Lung (tissue), 11 donors: ENCODE measurements at regions not wholly inside any gene's neighbourhood (a gene's known extent, or its start where the extent isn't known, plus 50 kb on each side); places are given as distances from the start of the nearest gene placed in this dataset.

Experiments used
- ATAC-seq: fragments of 200-7000 bp; cut with Tn5 transposase; one replicate; pipeline ENCODE4 v1.9.1; 2020; ENCODE audit warnings: moderate number of reproducible peaks; ENCODE audit not compliant: insufficient read depth, low FRiP score
- DNase-seq, 3 donors: peaks; one replicate each; pipeline ENCODE4 v3.0.0-alpha.2; 2013 to 2017
- H3K27ac ChIP-seq, 2 donors: one replicate each; pipeline ENCODE4 v1.5.1; 2013; ENCODE audit warnings: mild to moderate bottlenecking in 2 of 2, moderate library complexity in 2 of 2, control low read depth in 1 of 2, inconsistent platforms in 1 of 2, low read depth in 1 of 2, low read length in 1 of 2
- H3K27me3 ChIP-seq, 3 donors: one replicate each; pipeline ENCODE4 v1.5.1; 2013; ENCODE audit warnings: low read length in 2 of 3; ENCODE audit not compliant: control insufficient read depth in 3 of 3, insufficient read depth in 3 of 3
- H3K36me3 ChIP-seq, 4 donors: one replicate each; pipeline ENCODE4 v1.5.1; 2013; ENCODE audit warnings: low read length in 4 of 4, mild to moderate bottlenecking in 1 of 4, moderate library complexity in 1 of 4; ENCODE audit not compliant: control insufficient read depth in 4 of 4, insufficient read depth in 4 of 4
- H3K4me1 ChIP-seq, 5 donors: one replicate each; pipeline ENCODE4 v1.5.1; 2013; ENCODE audit warnings: low read length in 5 of 5, mild to moderate bottlenecking in 2 of 5, moderate library complexity in 1 of 5; ENCODE audit not compliant: control insufficient read depth in 5 of 5, insufficient read depth in 5 of 5
- H3K4me3 ChIP-seq: one replicate; pipeline ENCODE4 v1.5.1; 2013; ENCODE audit warnings: mild to moderate bottlenecking, control low read depth, moderate library complexity
- H3K9ac ChIP-seq, 2 donors: one replicate each; pipeline ENCODE4 v1.5.1; 2013; ENCODE audit warnings: low read length in 2 of 2, control low read depth in 1 of 2; ENCODE audit not compliant: insufficient read depth in 1 of 2
- H3K9me3 ChIP-seq, 4 donors: one replicate each; pipeline ENCODE4 v1.5.1; 2013; ENCODE audit warnings: low read length in 3 of 4, mild to moderate bottlenecking in 1 of 4, moderate library complexity in 1 of 4; ENCODE audit not compliant: control insufficient read depth in 4 of 4, insufficient read depth in 3 of 4
- CTCF ChIP-seq: IDR thresholded peaks from 2 replicates; pipeline ENCODE4 v1.5.1; 2012; ENCODE audit warnings: mild to moderate bottlenecking; ENCODE audit errors: control extremely low read depth, extremely low read depth
- WGBS, 2 donors: extraction: QIAGEN DNeasy Blood & Tissue Kit; methylation state at CpG; one replicate each; pipeline ENCODE4 v1.1.7; 2013; 5-methylcytosine and 5-hydroxymethylcytosine counted together
- donor health status: control.
- donor health status: control.
- donor health status: Bipolar disorder and iron deficiency.
- donor health status: healthy.
- donor health status: DM: yes; HTN: yes; CAD: no.

- Histone ChIP-seq H3K9ac (no peak overlapping the region), H3K4me3 (no peak overlapping the region), H3K4me1 (no peaks in the 10 kb centered on the region), H3K27me3 (no peaks in the 10 kb centered on the region), H3K9me3 (no peaks in the 10 kb centered on the region), H3K27ac (no peak overlapping the region), H3K36me3 (no peaks in the 10 kb centered on the region)
- DNase-seq = no peak
- 89% methylated on average over 5 of the region's 5 CpGs for WGBS, 2 donors
- no peak for ATAC-seq
- TF ChIP-seq CTCF = no peak
Observed at GRCh38 chr3:20543535-20544226, 357.7 kb upstream of the SGO1 start.

GRCh38 chr3:20540066-20540465 lies 354.1 kb upstream of the SGO1 start:
- ATAC-seq (no peak), DNase-seq (no peak)
- H3K36me3 ChIP-seq = no peaks in the 10 kb centered on the region
- WGBS, 2 donors = 84 to 85% methylated on average over 3 of the region's 3 CpGs
- H3K4me3 ChIP-seq = no peak overlapping the region
- H3K9ac ChIP-seq = no peak overlapping the region
- no peaks in the 10 kb centered on the region for H3K9me3 ChIP-seq
- no peak for TF ChIP-seq CTCF
- no peak overlapping the region for H3K27ac ChIP-seq
- no peaks in the 10 kb centered on the region for H3K27me3 ChIP-seq
- H3K4me1 ChIP-seq = no peaks in the 10 kb centered on the region

- H3K9ac ChIP-seq = no peak overlapping the region
- no peak for ATAC-seq
- H3K9me3 ChIP-seq = no peaks in the 10 kb centered on the region
- 73 to 81% methylated on average over 6 of the region's 6 CpGs for WGBS, 2 donors
- H3K27me3 ChIP-seq = no peaks in the 10 kb centered on the region
- no peak overlapping the region for H3K27ac ChIP-seq
- no peak overlapping the region for H3K4me3 ChIP-seq
- H3K36me3 ChIP-seq = no peaks in the 10 kb centered on the region
- TF ChIP-seq CTCF = no peak
- no peak for DNase-seq
- H3K4me1 ChIP-seq = no peaks in the 10 kb centered on the region
Observed at GRCh38 chr3:20539666-20540065, 353.7 kb upstream of the SGO1 start.

- no peak overlapping the region for H3K9ac ChIP-seq
- no peaks in the 10 kb centered on the region for H3K36me3 ChIP-seq
- no peak for TF ChIP-seq CTCF
- H3K4me1 ChIP-seq = no peaks in the 10 kb centered on the region
- H3K4me3 ChIP-seq = no peak overlapping the region
- 61 to 68% methylated on average over 3 of the region's 3 CpGs for WGBS, 2 donors
- H3K27ac ChIP-seq = no peak overlapping the region
- no peaks in the 10 kb centered on the region for H3K9me3 ChIP-seq
- no peaks in the 10 kb centered on the region for H3K27me3 ChIP-seq
- DNase-seq (no peak), ATAC-seq (no peak)
Observed at GRCh38 chr3:20537234-20537633, 351.2 kb upstream of the SGO1 start.
